Thyroid gland (tissue), 4 donors: ENCODE measurements at regions not wholly inside any gene's neighbourhood (a gene's known extent, or its start where the extent isn't known, plus 50 kb on each side); places are given as distances from the start of the nearest gene placed in this dataset.

Experiments
- POLR2A ChIP-seq, 2 donors: fragments of 450-650 bp; IDR thresholded peaks; one replicate each; pipeline ENCODE4 v1.6.1; 2017; ENCODE audit warnings: antibody characterized with exemption in 2 of 2, mild to moderate bottlenecking in 2 of 2, moderate library complexity in 1 of 2
- TF ChIP-seq, protein P1 (sequence below), 6 experiments: fragments of 200-600 bp in 3 of 6; fragments of 450-650 bp in 3 of 6; sonication (generic) in 3 of 6; IDR thresholded peaks; one replicate each; pipeline ENCODE4 v1.5.1; 2016 to 2019; ENCODE audit warnings: antibody characterized with exemption in 6 of 6, mild to moderate bottlenecking in 2 of 6, inconsistent platforms in 1 of 6, moderate library complexity in 1 of 6

DNA sequence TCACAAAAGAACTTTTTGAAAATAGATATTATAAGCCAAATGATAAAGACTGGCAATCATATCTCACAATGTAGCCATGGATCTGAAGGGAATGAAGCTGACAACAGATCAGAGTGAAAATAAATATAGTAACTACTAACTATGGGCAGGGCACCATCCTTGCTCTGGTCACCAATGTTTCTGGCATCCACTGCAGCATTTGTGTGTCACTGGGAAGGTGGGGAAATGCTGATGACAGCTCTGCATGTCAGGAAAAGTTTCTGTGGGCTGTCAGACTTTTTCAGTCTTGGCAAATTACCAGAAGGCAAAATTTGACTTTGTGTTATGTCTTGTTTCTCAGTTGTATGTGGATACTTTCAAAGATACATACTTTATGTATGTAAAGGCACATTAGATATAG, 195.6 kb downstream of the ZNF326 start:
- TF ChIP-seq, protein P1, sequence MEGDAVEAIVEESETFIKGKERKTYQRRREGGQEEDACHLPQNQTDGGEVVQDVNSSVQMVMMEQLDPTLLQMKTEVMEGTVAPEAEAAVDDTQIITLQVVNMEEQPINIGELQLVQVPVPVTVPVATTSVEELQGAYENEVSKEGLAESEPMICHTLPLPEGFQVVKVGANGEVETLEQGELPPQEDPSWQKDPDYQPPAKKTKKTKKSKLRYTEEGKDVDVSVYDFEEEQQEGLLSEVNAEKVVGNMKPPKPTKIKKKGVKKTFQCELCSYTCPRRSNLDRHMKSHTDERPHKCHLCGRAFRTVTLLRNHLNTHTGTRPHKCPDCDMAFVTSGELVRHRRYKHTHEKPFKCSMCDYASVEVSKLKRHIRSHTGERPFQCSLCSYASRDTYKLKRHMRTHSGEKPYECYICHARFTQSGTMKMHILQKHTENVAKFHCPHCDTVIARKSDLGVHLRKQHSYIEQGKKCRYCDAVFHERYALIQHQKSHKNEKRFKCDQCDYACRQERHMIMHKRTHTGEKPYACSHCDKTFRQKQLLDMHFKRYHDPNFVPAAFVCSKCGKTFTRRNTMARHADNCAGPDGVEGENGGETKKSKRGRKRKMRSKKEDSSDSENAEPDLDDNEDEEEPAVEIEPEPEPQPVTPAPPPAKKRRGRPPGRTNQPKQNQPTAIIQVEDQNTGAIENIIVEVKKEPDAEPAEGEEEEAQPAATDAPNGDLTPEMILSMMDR (IDR thresholded peaks at IDR 0.05): no peak
- TF ChIP-seq POLR2A (IDR thresholded peaks at IDR 0.05): no peak
